SK-N-SH treated with all-trans-retinoic acid at 6 μM for 48 hours (cell line): ENCODE measurements at regions not wholly inside any gene's neighbourhood (a gene's known extent, or its start where the extent isn't known, plus 50 kb on each side); places are given as distances from the start of the nearest gene placed in this dataset.

Experiments
- ARNTL ChIP-seq: fragments of 450-650 bp; formaldehyde crosslinking; IDR thresholded peaks from 2 replicates; pipeline ENCODE4 v1.5.0; 2020; ENCODE audit warnings: low read depth, mild to moderate bottlenecking, moderate library complexity, borderline replicate concordance
- BACH2 ChIP-seq: fragments of 250-450 bp; sonication (Bioruptor Pico); IDR thresholded peaks from 2 replicates; pipeline ENCODE4 v1.9.0; 2021; ENCODE audit warnings: mild to moderate bottlenecking, borderline replicate concordance
- ESRRG ChIP-seq: fragments of 250-450 bp; sonication (Bioruptor Pico); IDR thresholded peaks from 2 replicates; pipeline ENCODE4 v1.6.1; 2021; ENCODE audit warnings: mild to moderate bottlenecking
- PATZ1 ChIP-seq: fragments of 250-450 bp; sonication (Bioruptor Pico); IDR thresholded peaks from 2 replicates; pipeline ENCODE4 v1.8.0; 2020; ENCODE audit warnings: mild to moderate bottlenecking, moderate library complexity, borderline replicate concordance
- POU6F1 ChIP-seq: fragments of 250-450 bp; sonication (Bioruptor Pico); IDR thresholded peaks from 2 replicates; pipeline ENCODE4 v1.8.0; 2021; ENCODE audit warnings: low read depth, mild to moderate bottlenecking, moderate library complexity, borderline replicate concordance
- RARB ChIP-seq: fragments of 250-450 bp; sonication (Bioruptor Pico); IDR thresholded peaks from 2 replicates; pipeline ENCODE4 v1.8.0; 2021; ENCODE audit warnings: mild to moderate bottlenecking, moderate library complexity
- TCF4 ChIP-seq: fragments of 250-450 bp; sonication (Bioruptor Pico); IDR thresholded peaks from 2 replicates; pipeline ENCODE4 v1.8.0; 2021; ENCODE audit warnings: mild to moderate bottlenecking, moderate library complexity, borderline replicate concordance
- ZC3H10 ChIP-seq: fragments of 250-450 bp; sonication (Bioruptor Pico); IDR thresholded peaks from 2 replicates; pipeline ENCODE4 v1.5.1; 2021; ENCODE audit warnings: mild to moderate bottlenecking, moderate library complexity
- ZFP3 ChIP-seq: fragments of 250-450 bp; sonication (Bioruptor Pico); IDR thresholded peaks from 2 replicates; pipeline ENCODE4 v1.5.0; 2020; ENCODE audit warnings: mild to moderate bottlenecking, moderate library complexity

- TF ChIP-seq PATZ1 (no peak), ESRRG (CRISPR knock-in tag) (no peak), TCF4 (no peak), ZFP3 (CRISPR knock-in tag) (no peak), RARB (CRISPR knock-in tag) (no peak), BACH2 (CRISPR knock-in tag) (no peak), POU6F1 (CRISPR knock-in tag) (no peak), ARNTL (no peak), ZC3H10 (CRISPR knock-in tag) (no peak)
These were observed 78.4 kb upstream of the MAX start for GRCh38 chr14:65180725-65181025.
